ENCODE measurements at regions not wholly inside any gene's neighbourhood (a gene's known extent, or its start where the extent isn't known, plus 50 kb on each side); places are given as distances from the start of the nearest gene placed in this dataset.
"Not testable (repeated sequence)": the region's sequence is repeated elsewhere in the genome, so short reads cannot be mapped to it uniquely, and the experiment has no call there.

DNA sequence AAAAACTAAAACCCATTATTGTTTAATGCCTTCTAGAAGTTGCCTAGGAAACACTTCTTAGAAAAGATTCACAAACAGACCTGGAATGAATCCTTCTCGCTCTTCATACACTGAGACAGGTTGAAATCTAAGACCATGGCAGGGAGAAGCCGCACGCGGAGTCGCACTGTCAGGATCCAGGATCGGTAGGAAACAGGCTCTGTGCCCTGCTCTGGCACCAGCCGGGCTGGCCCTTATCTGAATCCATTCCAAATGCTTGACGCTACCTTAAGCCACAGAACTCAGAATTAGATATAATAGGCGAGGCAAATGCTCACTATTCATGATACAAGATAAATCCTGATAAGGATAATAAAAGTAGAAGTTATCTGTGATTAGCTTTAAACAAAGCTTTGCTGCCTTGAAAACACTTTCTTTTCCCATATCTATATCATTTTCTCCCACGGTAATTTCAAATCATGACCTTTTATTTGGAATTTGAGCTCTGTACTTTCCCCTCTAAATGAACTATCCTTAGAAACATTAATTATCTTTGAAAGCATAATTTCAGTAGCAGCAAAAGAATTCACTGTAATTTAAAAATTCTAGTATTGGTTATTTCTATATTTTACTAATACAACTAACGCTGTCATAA is 385.6 kb downstream of the IRS2 start:
- no peak overlapping the region for H3K27ac Mint-ChIP-seq
- H3K4me3 Mint-ChIP-seq (ENCODE audit: low read depth), result no peak overlapping the region
- H3K4me1 Mint-ChIP-seq (ENCODE audit: low read depth), result no peaks in the 10 kb centered on the region

GRCh38 chr13:109400209-109400608 is 386.2 kb downstream of the IRS2 start:
- Mint-ChIP-seq H3K9me3 (ENCODE audit: low read depth) (peaks cover under 1% of the 10 kb centered on the region), H3K4me1 (ENCODE audit: low read depth) (no peaks in the 10 kb centered on the region), H3K4me3 (ENCODE audit: low read depth) (no peak overlapping the region), H3K27me3 (no peaks in the 10 kb centered on the region), H3K36me3 (ENCODE audit: insufficient read depth) (no peaks in the 10 kb centered on the region), H3K27ac (no peak overlapping the region)
- no peak for DNase-seq (ENCODE audit: low spot score, unreplicated experiment)
- TF ChIP-seq, protein P1, sequence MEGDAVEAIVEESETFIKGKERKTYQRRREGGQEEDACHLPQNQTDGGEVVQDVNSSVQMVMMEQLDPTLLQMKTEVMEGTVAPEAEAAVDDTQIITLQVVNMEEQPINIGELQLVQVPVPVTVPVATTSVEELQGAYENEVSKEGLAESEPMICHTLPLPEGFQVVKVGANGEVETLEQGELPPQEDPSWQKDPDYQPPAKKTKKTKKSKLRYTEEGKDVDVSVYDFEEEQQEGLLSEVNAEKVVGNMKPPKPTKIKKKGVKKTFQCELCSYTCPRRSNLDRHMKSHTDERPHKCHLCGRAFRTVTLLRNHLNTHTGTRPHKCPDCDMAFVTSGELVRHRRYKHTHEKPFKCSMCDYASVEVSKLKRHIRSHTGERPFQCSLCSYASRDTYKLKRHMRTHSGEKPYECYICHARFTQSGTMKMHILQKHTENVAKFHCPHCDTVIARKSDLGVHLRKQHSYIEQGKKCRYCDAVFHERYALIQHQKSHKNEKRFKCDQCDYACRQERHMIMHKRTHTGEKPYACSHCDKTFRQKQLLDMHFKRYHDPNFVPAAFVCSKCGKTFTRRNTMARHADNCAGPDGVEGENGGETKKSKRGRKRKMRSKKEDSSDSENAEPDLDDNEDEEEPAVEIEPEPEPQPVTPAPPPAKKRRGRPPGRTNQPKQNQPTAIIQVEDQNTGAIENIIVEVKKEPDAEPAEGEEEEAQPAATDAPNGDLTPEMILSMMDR (IDR thresholded peaks at IDR 0.05; ENCODE audit: unreplicated experiment), result no peak

More for the DNA sequence above, 385.6 kb downstream of the IRS2 start:
- no peak for DNase-seq (ENCODE audit: low spot score, unreplicated experiment)
- TF ChIP-seq, protein P1 (IDR thresholded peaks at IDR 0.05; ENCODE audit: unreplicated experiment), result no peak
- no peaks in the 10 kb centered on the region for H3K27me3 Mint-ChIP-seq
- peaks cover 3% of the 10 kb centered on the region for H3K9me3 Mint-ChIP-seq (ENCODE audit: low read depth)
- H3K36me3 Mint-ChIP-seq (ENCODE audit: insufficient read depth), result no peaks in the 10 kb centered on the region

DNA sequence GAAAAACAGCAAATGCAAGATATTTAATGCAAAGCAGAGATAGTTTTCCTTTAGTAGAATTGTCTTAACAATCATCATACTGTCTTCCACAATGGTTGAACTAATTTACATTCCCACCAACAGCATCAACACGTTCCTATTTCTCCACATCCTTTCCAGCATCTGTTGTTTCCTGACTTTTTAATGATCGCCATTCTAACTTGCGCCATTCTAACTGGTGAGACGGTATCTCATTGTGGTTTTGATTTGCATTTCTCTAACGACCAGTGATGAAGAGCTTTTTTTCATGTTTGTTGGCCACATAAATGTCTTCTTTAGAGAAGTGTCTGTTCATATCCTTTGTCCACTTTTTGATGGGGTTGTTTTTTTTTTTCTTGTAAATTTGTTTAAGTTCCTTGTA is 388.3 kb downstream of the IRS2 start:
- H3K27me3 Mint-ChIP-seq; DNase-seq (ENCODE audit: low spot score, unreplicated experiment); H3K4me1 Mint-ChIP-seq (ENCODE audit: low read depth); H3K36me3 Mint-ChIP-seq (ENCODE audit: insufficient read depth); H3K9me3 Mint-ChIP-seq (ENCODE audit: low read depth); H3K27ac Mint-ChIP-seq; H3K4me3 Mint-ChIP-seq (ENCODE audit: low read depth): not testable (repeated sequence)

GRCh38 chr13:109397285-109397684 is 389.1 kb downstream of the IRS2 start:
- H3K9me3 Mint-ChIP-seq (ENCODE audit: low read depth), result no peaks in the 10 kb centered on the region
- no peaks in the 10 kb centered on the region for H3K27me3 Mint-ChIP-seq
- H3K4me3 Mint-ChIP-seq (ENCODE audit: low read depth), result no peak overlapping the region
- DNase-seq (ENCODE audit: low spot score, unreplicated experiment), result no peak
- H3K4me1 Mint-ChIP-seq (ENCODE audit: low read depth), result no peaks in the 10 kb centered on the region
- no peaks in the 10 kb centered on the region for H3K36me3 Mint-ChIP-seq (ENCODE audit: insufficient read depth)
- TF ChIP-seq, protein P1 (IDR thresholded peaks at IDR 0.05; ENCODE audit: unreplicated experiment), result no peak
- H3K27ac Mint-ChIP-seq, result no peak overlapping the region

- Mint-ChIP-seq H3K4me3 (ENCODE audit: low read depth) (no peak overlapping the region), H3K27me3 (no peaks in the 10 kb centered on the region), H3K36me3 (ENCODE audit: insufficient read depth) (no peaks in the 10 kb centered on the region), H3K27ac (no peak overlapping the region), H3K4me1 (ENCODE audit: low read depth) (no peaks in the 10 kb centered on the region), H3K9me3 (ENCODE audit: low read depth) (no peaks in the 10 kb centered on the region)
- DNase-seq (ENCODE audit: low spot score, unreplicated experiment), result no peak
- TF ChIP-seq, protein P1 (IDR thresholded peaks at IDR 0.05; ENCODE audit: unreplicated experiment), result no peak
Measured at GRCh38 chr13:109396266-109396665, 390.1 kb downstream of the IRS2 start.

- no peaks in the 10 kb centered on the region for H3K4me1 Mint-ChIP-seq (ENCODE audit: low read depth)
- no peaks in the 10 kb centered on the region for H3K36me3 Mint-ChIP-seq (ENCODE audit: insufficient read depth)
- H3K4me3 Mint-ChIP-seq (ENCODE audit: low read depth), result no peak overlapping the region
- no peak overlapping the region for H3K27ac Mint-ChIP-seq
- no peaks in the 10 kb centered on the region for H3K9me3 Mint-ChIP-seq (ENCODE audit: low read depth)
- TF ChIP-seq, protein P1 (IDR thresholded peaks at IDR 0.05; ENCODE audit: unreplicated experiment), result no peak
- no peak for DNase-seq (ENCODE audit: low spot score, unreplicated experiment)
- no peaks in the 10 kb centered on the region for H3K27me3 Mint-ChIP-seq
Measured at GRCh38 chr13:109395014-109395413, 391.4 kb downstream of the IRS2 start.

All from progenitor cell of endocrine pancreas (in vitro differentiated cells).